ENCODE measurements at regions not wholly inside any gene's neighbourhood (a gene's known extent, or its start where the extent isn't known, plus 50 kb on each side); places are given as distances from the start of the nearest gene placed in this dataset.

DNA sequence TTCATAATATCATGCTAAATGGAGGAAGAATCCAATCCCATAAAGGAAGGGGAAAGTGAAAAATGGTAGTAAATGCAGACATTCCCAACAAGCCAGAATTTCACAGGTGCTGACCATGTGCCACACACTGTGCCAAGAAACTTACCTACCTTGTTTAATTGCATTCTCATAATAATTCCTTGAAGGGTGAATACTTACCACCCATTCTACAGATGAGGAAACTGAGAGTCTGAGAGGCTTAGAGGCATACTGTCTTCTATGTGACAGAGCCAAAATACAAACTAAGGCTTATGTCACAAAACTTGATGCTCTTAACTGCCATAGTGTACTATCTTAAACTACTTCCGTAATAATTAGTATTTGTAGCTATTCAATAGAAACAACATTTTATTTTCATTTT lies 454.7 kb downstream of the UTRN start:
- TF ChIP-seq SUZ12 (IDR thresholded peaks at IDR 0.05; ENCODE audit: extremely low read depth, insufficient read depth, insufficient read length) (no peak), YY1 (IDR thresholded peaks at IDR 0.05; ENCODE audit: insufficient read depth, insufficient read length) (no peak)

Data from NT2/D1 (cell line).